Epithelial cell of esophagus (primary cell): ENCODE measurements at regions not wholly inside any gene's neighbourhood (a gene's known extent, or its start where the extent isn't known, plus 50 kb on each side); places are given as distances from the start of the nearest gene placed in this dataset.

Source experiments
- DNase-seq: peaks from one replicate; pipeline ENCODE4 v3.0.0; 2010; ENCODE audit warnings: low read depth
- H3K4me3 ChIP-seq: 2 replicates; pipeline ENCODE4 v1.5.1; 2011; ENCODE audit warnings: mild to moderate bottlenecking, low read length, control low read depth
- TF ChIP-seq, protein P1 (sequence below): IDR thresholded peaks from 2 replicates; pipeline ENCODE4 v1.5.1; 2011; ENCODE audit warnings: low read depth, mild to moderate bottlenecking, low read length, control low read depth, inconsistent platforms; ENCODE audit not compliant: insufficient read depth; ENCODE audit errors: missing control alignments

DNA sequence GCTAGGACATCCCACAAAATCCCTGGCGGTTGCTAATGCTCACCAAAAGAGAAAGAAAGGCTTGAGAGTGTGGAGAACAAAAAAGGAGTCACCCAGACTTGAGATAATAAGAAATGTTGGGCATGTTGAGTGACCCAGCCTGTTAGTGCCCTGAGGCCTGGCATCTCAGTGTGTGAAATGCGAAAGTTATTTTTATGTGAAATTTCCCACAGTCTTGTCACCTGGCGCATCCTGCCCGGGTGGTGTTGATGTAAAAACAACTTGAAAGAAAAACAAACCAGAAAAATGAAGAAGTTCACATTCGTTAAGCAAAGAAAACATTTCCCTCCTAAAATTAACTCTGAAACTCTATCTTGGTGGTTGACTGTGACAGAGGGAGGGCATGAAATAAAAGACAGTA is 495.2 kb downstream of the MID1IP1 start:
- no peak for DNase-seq
- TF ChIP-seq, protein P1, sequence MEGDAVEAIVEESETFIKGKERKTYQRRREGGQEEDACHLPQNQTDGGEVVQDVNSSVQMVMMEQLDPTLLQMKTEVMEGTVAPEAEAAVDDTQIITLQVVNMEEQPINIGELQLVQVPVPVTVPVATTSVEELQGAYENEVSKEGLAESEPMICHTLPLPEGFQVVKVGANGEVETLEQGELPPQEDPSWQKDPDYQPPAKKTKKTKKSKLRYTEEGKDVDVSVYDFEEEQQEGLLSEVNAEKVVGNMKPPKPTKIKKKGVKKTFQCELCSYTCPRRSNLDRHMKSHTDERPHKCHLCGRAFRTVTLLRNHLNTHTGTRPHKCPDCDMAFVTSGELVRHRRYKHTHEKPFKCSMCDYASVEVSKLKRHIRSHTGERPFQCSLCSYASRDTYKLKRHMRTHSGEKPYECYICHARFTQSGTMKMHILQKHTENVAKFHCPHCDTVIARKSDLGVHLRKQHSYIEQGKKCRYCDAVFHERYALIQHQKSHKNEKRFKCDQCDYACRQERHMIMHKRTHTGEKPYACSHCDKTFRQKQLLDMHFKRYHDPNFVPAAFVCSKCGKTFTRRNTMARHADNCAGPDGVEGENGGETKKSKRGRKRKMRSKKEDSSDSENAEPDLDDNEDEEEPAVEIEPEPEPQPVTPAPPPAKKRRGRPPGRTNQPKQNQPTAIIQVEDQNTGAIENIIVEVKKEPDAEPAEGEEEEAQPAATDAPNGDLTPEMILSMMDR, result no peak
- no peak overlapping the region for H3K4me3 ChIP-seq

GRCh38 chrX:39298821-39299220 is 497.6 kb downstream of the MID1IP1 start:
- H3K4me3 ChIP-seq, result no peak overlapping the region
- TF ChIP-seq, protein P1, result no peak
- no peak for DNase-seq

GRCh38 chrX:39299615-39300014 is 498.4 kb downstream of the MID1IP1 start:
- DNase-seq, result no peak
- no peak overlapping the region for H3K4me3 ChIP-seq
- TF ChIP-seq, protein P1, result no peak

GRCh38 chrX:39301036-39301435 is 499.8 kb downstream of the MID1IP1 start:
- no peak for DNase-seq
- TF ChIP-seq, protein P1, result no peak

DNA sequence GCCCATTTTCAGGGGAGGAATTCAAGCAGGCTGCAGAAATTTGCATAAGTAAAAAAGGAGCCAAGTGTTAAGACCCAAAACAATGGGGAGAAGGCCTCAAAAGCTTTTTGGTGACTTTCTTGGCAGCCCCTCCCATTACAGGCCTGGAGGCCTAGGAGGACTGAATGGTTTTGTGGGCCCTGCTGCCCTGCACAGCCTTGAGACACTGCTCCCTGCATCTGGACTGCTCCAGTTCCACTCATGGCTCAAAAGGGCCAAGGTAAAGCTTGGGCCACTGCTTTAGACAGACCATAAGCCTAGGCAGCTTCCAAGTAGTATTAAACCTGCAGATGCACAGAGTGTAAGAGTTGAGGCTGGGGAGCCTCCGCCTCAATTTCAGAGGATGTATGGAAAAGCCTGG is 501.6 kb downstream of the MID1IP1 start:
- no peak for DNase-seq
- TF ChIP-seq, protein P1, result no peak
- H3K4me3 ChIP-seq, result no peak overlapping the region

More at GRCh38 chrX:39301036-39301435, 499.8 kb downstream of the MID1IP1 start:
- no peak overlapping the region for H3K4me3 ChIP-seq

- no peak overlapping the region for H3K4me3 ChIP-seq
- DNase-seq, result no peak
- TF ChIP-seq, protein P1, result no peak
These were observed 503.5 kb downstream of the MID1IP1 start for GRCh38 chrX:39304746-39305145.

DNA sequence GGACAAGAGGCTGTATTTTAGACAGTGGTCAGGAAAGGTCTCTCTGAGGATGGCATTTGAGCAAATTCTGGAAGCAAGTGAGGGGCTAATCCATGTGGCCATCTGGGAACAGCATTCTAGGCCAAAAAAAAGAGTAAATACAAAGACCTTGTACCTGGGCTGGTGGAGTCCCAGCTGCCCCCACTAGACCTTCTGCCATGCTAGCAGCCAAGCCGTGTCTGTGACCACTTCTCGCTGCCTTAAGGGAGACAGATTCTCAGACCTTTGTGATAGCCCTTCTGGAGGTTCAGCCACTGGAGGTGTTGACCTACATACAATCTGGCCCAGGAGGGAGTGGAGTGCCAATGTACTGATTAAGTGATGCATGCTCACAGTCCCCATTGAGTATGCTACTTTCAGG is 506.2 kb downstream of the MID1IP1 start:
- H3K4me3 ChIP-seq, result no peak overlapping the region
- DNase-seq, result no peak
- TF ChIP-seq, protein P1, result no peak
